ENCODE measurements at regions not wholly inside any gene's neighbourhood (a gene's known extent, or its start where the extent isn't known, plus 50 kb on each side); places are given as distances from the start of the nearest gene placed in this dataset.

DNA sequence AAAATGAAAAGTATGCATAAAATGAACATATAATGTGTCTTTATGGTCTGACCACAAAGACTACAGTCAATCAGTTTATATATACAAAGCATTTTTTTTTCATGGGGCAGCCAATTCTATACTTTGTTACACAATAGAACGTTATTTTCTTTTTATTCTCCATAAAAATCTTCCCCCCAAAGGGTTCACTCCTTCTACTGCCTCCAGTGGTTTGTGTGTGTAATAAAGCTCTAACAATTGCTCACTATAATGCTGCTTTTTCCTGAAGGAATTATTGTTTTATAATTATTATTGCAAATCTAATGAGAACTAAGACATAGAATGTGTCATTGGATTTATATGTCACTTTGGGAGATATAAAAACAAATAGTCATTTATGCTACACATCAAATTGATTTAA, 664.1 kb upstream of the PABPC4L start:
- TF ChIP-seq, protein P1, sequence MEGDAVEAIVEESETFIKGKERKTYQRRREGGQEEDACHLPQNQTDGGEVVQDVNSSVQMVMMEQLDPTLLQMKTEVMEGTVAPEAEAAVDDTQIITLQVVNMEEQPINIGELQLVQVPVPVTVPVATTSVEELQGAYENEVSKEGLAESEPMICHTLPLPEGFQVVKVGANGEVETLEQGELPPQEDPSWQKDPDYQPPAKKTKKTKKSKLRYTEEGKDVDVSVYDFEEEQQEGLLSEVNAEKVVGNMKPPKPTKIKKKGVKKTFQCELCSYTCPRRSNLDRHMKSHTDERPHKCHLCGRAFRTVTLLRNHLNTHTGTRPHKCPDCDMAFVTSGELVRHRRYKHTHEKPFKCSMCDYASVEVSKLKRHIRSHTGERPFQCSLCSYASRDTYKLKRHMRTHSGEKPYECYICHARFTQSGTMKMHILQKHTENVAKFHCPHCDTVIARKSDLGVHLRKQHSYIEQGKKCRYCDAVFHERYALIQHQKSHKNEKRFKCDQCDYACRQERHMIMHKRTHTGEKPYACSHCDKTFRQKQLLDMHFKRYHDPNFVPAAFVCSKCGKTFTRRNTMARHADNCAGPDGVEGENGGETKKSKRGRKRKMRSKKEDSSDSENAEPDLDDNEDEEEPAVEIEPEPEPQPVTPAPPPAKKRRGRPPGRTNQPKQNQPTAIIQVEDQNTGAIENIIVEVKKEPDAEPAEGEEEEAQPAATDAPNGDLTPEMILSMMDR (IDR thresholded peaks at IDR 0.05), result no peak
- TF ChIP-seq POLR2AphosphoS5 (IDR thresholded peaks at IDR 0.05) (no peak), POLR2A (IDR thresholded peaks at IDR 0.05; ENCODE audit: low read depth) (no peak)
